ENCODE measurements at regions not wholly inside any gene's neighbourhood (a gene's known extent, or its start where the extent isn't known, plus 50 kb on each side); places are given as distances from the start of the nearest gene placed in this dataset.

GRCh38 chr4:79526641-79527565 lies 118.9 kb upstream of the GK2 start:
- DNase-seq (ENCODE audit: low read depth), result no peak
- H3K4me3 ChIP-seq (ENCODE audit: low read depth, low read length), result no peak overlapping the region
- no peak for TF ChIP-seq CTCF (IDR thresholded peaks at IDR 0.05; ENCODE audit: low read depth, low read length, missing control alignments)

GRCh38 chr4:79516114-79516513 lies 108.1 kb upstream of the GK2 start:
- DNase-seq (ENCODE audit: low read depth), result no peak
- TF ChIP-seq CTCF (IDR thresholded peaks at IDR 0.05; ENCODE audit: low read depth, low read length, missing control alignments), result no peak
- H3K4me3 ChIP-seq (ENCODE audit: low read depth, low read length), result no peak overlapping the region

- TF ChIP-seq CTCF (IDR thresholded peaks at IDR 0.05; ENCODE audit: low read depth, low read length, missing control alignments), result no peak
- DNase-seq (ENCODE audit: low read depth), result no peak
These were observed 106.7 kb upstream of the GK2 start for GRCh38 chr4:79514621-79515329.

GRCh38 chr4:79513576-79513975 lies 105.5 kb upstream of the GK2 start:
- no peak for TF ChIP-seq CTCF (IDR thresholded peaks at IDR 0.05; ENCODE audit: low read depth, low read length, missing control alignments)
- no peak for DNase-seq (ENCODE audit: low read depth)
- no peak overlapping the region for H3K4me3 ChIP-seq (ENCODE audit: low read depth, low read length)

More at GRCh38 chr4:79514621-79515329, 106.7 kb upstream of the GK2 start:
- no peak overlapping the region for H3K4me3 ChIP-seq (ENCODE audit: low read depth, low read length)

GRCh38 chr4:79512363-79512762 lies 104.3 kb upstream of the GK2 start:
- no peak for DNase-seq (ENCODE audit: low read depth)
- no peak overlapping the region for H3K4me3 ChIP-seq (ENCODE audit: low read depth, low read length)
- no peak for TF ChIP-seq CTCF (IDR thresholded peaks at IDR 0.05; ENCODE audit: low read depth, low read length, missing control alignments)

GRCh38 chr4:79502081-79502480 lies 94.1 kb upstream of the GK2 start:
- no peak for DNase-seq (ENCODE audit: low read depth)
- no peak overlapping the region for H3K4me3 ChIP-seq (ENCODE audit: low read depth, low read length)
- TF ChIP-seq CTCF (IDR thresholded peaks at IDR 0.05; ENCODE audit: low read depth, low read length, missing control alignments), result no peak

All from GM12864 (cell line).